GM19452 (cell line): ENCODE measurements at regions not wholly inside any gene's neighbourhood (a gene's known extent, or its start where the extent isn't known, plus 50 kb on each side); places are given as distances from the start of the nearest gene placed in this dataset.
"Not testable (repeated sequence)": the region's sequence is repeated elsewhere in the genome, so short reads cannot be mapped to it uniquely, and the experiment has no call there.

ENCODE experiments used
- ATAC-seq: cut with Tn5 transposase; IDR thresholded peaks from one replicate; pipeline ENCODE4 v1.9.1; 2021; ENCODE audit not compliant: unreplicated experiment

DNA sequence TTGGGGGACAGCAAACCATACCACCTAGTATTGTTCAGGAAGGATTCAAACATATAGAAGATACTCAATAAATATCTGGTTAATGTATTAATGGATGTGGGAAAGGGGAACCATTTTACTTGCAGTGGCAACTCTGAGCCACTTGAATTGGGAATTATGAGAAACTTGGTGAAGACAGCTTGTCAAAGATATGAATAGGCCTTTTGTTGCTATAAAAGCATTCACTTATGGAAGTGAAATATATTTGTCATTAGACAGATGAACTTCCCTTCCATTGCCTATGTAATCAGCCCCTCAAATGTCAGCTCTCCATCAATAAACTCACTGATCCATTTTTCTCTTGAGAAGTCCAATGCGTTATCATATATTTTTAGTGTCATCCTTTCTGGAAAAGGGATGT lies 56.1 kb downstream of the GPR85 start:
- no peak for ATAC-seq

DNA sequence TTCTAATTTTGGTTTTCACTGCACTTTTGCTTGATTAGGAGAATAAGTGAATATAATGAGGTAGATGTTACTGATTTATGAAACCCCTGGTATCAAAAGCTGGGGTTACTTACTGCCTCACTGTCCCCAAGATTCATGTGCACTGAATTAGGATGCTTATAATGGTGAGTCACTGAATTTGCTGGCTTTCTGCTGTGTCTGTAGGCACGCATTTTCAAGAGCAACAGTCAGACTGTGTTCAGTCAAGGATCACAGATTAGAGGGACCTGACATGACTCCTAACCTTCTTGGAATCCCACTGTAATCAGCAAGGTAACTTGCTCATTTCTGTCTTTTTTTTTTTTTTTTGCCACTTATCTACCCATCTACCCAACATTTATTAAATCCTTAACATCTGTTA lies 59.7 kb downstream of the GPR85 start:
- no peak for ATAC-seq

DNA sequence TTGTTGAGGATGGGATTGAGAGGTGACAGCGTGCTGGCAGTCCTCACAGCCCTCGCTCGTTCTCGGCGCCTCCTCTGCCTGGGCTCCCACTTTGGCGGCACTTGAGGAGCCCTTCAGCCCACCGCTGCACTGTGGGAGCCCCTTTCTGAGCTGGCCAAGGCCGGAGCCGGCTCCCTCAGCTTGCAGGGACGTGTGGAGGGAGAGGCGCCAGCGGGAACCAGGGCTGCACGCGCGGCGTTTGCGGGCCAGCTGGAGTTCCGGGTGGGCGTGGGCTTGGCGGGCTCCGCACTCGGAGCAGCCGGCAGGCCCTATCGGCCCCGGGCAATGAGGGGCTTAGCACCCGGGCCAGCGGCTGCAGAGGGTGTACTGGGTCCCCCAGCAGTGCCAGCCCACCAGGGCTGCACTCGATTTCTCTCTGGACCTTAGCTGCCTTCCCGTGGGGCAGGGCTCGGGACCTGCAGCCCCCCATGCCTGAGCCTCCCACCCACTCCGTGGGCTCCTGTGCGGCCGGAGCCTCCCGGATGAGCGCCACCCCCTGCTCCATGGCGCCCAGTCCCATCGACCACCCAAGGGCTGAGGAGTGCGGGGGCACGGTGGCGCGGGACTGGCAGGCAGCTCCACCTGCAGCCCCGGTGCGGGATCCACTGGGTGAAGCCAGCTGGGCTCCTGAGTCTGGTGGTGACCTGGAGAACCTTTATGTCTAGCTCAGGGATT lies 69.3 kb downstream of the GPR85 start:
- ATAC-seq = not testable (repeated sequence)

DNA sequence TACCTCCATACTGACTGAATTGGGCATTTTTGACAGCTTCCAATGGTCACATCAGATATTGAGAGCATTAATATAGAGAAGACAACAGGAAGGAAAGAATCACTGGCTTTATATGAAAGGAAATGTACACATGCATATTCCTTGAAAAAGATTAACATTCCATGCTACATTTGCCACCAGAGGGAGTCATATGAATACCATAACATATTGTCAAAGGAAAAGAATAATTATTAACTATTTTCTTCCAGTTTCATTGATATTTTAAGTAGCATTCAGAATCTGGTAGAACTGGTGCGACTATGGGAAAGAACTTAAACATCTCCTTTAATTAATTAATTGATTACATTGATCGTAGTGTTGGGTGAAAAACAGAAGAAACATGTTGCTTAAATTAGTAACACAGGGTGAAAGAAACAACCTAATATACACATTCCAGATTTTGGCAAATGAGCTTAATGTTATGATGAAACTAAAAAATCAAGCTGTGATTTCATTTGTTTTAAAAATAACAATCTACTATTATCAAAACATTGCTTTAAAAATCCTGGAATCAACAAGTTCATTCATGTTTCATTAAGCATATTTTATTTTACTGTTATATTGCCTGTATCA lies 71.5 kb downstream of the GPR85 start:
- ATAC-seq = no peak

DNA sequence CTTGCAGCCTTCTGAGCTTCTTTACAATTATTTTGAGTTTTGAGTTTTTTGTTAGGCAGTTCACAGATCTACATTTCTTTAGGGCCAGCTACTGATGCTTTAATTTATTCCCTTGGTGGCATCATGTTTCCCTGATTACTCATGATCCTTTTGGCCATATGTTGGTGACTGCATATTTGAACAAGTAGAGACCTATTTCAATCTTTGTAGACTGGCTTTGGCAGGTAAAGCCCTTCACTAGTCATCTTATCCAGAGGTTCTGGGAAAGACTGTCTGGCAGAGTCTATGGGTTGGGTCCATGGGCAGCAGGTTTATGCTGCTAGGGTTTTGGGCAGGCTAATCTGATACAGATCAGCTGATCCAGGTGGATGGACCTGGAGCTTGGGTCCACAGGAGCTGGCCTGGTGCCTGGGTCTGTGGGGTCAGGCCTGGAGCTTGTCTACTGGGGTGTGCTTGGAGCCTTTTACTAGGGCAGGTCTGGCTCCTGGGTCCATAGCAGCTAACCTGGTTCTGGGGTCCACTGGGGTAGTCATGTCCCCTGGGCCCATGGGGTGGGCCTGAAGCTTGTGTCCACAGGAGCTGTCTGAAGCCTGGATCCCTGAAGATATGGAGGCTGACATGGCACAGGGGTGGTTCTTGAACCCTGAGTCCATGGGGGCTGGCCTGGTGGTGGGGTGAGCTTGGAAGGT lies 72.7 kb downstream of the GPR85 start:
- no peak for ATAC-seq

DNA sequence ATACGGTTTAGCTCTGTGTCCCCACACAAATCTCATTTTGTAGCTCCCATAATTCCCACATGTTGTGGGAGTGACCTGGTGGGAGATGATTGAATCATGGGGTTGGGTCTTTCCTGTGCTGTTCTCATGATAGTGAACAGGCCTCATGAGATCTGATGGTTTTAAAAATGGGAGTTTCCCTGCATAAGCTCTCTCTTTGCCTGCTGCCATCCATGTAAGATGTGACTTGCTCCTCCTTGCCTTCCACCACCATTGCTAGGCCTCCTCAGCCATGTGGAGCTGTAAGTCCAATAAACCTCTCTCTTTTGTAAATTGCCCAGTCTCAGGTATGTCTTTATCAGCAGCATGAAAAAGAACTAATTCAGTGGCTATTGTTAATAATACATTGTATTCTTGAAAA lies 73.8 kb downstream of the GPR85 start:
- not testable (repeated sequence) for ATAC-seq

DNA sequence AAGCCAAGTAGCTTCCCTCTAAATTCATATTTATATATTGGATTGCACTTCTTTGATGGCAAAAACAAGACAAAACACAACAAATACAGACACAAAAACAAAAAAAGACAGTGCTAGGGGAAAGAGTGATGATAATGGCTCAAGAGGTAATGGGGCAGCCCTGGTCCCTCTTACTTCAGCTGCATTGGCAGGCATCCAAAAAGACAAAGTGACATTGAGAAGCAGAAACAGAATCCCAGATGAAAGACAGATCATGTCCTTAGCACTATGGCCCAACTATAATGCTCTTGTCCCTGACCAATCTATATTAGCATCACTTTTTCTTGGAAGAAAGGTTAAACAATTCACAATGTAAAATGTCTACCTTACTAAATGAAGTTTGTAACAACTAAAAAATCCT lies 76.2 kb downstream of the GPR85 start:
- ATAC-seq = no peak

DNA sequence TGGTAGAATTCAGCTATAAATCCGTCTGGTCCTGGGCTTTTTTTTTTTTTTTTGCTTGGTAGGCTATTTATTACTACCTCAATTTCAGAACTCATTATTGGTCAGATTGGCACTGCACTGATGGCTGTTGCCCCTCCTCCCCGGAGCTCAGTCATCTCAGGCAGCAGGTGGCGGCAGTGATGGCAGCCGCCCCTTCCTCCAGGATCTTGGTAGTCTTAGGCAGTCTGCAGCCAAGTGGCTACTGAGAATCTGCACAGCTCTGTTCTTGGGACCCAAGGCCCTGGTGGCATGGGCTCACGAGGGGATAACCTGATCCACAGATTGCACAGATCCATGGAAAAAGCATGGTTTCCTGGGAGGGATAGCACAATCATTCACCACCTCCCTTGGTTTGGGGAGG lies 77.9 kb downstream of the GPR85 start:
- no peak for ATAC-seq

DNA sequence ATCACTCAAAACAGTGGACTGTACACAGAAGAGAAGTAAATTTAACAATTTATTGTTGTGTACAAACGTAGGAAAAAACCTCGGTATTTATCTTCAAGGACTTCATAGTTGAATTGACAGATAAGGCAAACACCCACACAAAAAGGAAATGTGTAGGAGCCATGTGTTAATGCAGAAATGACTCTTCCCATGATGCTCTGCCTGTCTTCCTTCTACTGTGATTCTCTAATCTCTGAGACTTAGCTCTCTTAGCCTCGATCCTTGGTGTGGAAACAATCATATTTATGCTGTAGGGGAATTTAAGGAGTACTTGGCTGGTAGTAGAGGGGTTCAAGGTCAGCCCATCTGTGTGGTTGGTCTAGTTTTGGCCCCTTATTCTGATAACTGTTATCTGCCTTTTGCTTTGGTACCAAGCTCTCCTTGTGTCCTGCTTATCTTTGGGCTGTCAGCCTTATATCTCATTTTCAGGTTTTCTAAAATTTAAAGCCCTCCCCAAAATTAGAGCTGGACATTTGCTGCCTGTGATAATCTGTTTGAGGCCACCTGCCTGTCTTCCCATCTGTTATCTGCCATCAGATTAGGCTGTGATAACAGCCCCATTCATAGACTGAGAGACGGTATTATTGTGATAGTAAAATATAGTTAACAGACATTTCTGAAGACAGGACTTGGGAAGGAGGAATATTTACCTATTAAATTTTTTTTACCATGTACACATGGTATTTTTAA lies 81.7 kb downstream of the GPR85 start:
- ATAC-seq = no peak

DNA sequence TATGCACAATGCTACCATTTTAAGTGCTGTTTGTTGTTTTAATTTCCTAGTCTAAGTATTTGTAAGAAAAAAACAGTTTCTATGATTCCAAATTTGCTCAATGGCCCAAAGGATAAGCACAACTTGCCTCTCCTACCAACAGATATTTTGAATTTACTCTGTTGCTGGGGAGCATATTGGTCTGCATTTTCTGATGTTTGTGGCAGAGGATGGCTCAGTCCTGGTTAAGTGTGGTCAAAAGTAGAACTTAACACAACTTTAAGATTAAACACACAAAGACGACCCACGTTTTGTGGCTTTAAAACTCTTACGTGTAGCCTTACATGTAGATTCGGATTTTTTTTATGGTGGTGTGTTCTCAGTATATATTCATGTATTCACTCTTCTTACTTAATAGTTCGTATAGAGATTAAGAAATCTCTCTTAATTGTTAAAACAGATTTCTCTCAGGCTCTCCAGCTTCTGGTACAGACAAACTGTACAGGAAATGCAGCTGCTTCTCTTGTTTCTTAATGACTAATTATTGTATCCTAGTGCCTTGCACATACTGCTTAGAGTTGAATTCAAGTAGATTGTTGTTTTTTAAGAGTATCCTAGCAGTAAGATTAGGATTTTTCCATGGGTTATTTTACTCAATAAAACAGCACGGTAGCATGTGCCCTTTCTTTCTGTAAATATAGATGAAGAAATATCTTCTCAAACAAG lies 86.2 kb downstream of the GPR85 start:
- ATAC-seq = peak; percentile 60

DNA sequence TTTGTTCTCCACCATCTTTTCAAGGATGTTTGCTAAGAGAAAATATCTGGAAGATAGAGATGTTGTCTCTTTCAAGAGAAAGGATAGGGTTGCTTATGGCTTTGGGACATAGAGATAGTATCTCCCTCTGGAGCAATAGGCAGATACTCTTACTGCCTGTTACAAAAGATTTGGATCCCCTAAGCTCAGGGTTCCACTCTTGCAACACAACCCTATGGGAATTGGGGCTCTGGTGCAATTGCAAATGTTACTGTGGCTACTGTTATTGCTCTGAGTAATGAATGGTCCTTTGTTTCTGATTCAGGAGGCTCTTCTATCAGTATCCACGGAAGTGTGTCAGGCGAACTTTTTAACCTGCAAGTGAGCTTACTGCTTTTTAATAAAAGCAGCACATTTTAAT lies 88.8 kb downstream of the GPR85 start:
- no peak for ATAC-seq

DNA sequence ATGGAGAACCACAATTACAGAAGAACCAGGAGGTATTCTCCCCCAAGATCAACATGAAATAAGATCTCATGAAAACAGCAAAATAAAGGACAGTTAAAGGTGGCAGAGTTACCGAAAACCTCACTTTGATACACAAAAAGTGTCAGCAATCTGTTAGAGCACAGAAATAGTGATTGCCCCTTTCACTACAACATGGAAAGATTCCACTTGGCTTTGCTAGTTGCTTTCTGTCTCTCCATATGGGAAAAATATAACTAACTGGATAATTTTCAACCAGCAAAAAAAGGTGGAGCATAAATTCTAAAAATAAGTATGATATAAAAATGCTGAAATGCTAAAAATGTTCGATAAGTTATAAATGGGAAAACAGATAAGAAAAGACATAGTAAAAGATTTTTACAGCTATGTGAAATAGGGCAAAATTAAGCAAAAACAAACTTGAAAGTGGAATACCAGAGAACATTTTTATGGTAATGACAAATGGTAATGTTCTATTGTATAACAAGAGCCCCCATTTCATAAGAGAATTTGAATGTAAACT lies 90.2 kb downstream of the GPR85 start:
- no peak for ATAC-seq

DNA sequence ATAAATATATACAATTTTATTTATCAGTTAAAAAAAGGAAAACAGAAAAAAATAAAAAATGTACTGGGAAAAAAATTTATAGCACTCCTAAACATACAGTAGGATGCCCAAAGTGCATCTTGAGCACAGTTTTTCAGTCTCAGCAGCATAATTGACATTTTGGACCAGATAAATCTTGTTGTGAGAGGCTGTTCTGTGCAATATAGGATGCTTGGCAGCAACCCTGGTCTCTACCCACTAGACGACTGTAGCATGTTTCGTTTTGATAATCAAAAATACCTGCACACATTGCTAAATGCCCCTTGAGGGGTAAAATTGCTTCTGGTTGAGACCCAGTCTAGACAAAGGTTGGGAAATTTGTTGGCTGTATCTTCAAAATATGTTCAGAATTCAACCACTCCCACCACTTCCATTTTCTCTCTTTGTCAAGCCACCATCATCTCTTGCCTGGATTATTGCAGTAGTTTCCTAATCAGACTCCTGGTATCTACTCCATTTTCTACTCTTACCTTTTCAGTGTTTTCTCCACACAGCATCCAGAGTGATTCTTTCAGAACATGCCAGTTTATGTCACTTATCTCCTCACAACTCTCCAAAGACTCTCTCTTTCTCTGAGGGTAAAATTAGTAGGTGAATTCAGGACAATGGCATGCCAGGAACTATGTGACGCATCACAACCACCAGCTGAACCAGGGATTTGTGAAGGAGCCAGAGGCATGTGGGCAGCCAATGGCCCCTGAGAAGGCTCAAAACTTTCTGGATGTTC lies 91.4 kb downstream of the GPR85 start:
- ATAC-seq = no peak

DNA sequence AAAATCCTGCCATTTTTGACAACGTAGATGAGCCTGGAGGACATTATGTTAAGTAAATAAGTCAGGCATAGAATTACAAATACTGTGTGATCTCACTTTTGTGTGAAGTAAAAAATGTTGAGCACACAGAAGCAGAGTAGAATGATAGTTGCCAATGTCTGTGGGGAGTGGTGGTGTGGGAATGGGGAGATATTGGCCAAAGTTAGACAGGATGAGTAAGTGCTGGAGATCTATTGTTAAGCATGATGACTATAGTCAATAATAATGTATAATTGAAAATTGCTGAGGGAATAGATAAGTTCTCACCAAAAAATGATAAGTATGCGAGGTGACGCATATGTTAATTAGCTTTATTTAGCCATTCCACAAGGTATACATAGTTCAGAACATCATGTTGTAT lies 92.0 kb downstream of the GPR85 start:
- no peak for ATAC-seq

DNA sequence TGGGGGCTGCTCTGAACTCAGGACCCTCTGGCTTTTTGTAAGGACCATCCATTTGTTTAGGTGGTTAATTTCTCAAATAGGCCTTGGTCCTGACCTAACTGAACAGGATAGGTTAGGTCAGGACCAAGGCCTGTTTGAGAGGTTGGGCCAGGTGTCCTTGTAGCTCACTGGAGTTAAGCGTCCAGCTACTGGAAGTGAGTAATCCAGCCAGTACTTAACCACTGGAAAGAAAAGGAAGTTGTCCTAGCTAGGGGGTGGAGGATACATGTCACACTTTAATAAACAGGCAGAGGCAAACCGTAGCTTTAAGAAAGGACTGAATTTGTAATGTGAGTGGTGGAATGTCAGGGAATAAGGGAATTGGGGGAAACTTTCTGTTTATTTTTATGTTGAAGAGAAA lies 96.0 kb downstream of the GPR85 start:
- no peak for ATAC-seq

DNA sequence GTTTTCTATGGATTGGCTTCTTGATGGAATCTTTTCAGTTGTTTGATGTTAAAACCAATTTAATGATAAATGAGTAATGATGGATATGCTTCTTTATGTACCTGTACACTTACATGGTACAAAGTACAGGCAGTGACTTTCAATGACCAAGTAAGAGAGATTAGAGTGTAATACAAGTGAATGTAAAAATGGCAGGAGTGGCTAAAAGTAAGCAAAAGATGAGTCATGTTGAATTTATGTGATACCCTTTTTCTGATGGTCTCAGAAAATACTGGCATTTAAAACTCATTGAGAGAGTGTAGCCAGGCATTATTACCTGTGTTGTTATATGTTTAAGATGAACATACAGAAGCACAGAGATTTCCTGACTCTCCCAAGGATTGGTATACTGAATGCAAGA lies 97.1 kb downstream of the GPR85 start:
- no peak for ATAC-seq

DNA sequence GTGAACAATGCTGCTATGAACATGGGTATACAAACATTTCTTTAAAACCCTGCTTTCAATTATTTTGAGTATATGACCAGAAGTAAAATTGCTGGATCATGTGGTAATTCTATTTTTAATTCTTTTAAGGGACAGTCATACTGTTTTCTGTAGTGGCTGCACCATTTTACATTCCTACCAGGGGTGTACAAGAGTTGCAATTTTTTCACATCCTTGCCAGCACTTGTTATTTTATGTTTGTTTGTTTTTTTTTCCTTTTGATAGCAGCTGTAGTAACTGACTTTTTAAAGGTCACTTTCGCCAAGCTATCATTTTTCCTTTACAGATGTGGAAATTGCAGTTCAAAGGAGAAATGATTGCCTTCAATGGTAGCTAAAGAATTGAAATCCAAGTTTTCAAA lies 99.5 kb downstream of the GPR85 start:
- no peak for ATAC-seq

DNA sequence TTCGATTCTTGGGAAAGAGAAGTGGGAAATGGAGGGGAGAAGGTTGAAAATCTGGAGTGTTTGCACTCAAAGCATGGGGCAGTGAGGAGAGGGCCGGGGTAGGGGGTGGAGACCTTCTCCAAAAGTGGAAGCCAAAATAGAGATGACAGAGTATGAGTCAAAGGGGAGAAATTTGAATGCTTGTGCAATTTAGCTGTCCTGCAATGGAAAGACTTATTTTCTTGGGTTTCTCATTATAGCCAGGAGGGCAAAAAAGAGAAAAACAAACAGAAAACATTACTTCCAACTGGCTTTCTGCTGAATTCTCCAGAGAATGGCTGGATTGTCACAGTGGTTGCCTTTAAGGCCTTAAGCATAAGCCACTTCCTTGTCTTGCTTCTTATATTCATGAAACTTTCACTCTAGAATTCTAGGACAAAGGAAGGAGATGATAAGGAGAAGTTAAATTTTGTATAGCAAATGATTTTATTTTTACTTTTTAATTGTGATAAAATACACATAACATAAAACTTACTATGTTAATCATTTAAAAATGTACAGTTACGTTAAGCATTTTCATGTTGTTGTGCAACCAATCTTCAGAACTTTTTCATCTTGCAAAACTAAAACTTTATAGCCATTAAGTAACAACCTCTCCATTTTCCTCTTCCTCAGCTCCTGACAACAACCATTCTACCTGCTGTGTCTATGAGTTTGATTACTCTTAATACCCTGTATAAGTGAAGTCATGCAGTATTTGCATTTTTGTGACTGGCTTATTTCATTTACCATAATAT lies 100.2 kb downstream of the GPR85 start:
- no peak for ATAC-seq

DNA sequence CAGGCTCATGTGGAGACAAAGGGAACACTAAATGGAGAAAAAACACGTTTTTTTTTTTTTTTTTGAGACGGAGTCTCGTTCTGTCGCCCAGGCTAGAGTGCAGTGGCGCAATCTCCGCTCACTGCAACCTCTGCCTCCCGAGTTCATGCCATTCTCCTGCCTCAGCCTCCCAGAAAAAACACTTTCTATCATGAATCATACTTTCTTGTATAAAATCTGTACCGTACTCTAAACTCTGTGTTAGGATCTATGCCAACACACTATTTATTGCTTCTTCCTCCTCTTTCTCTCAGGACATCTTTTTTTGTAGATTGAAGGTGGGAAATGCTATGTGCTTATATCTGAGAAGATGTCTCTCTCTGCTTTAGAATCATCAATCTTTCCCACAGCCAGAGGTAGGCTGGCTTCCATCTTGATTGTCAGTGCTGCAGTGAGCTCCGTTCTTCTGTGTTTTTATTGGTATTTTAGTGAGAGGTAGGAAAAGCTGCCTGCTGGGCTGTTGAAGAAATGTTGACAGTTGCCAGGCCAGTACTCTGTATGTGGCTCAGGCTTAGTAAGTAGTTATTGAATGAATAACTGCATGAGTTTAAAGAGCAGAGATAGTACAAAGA lies 101.1 kb downstream of the GPR85 start:
- no peak for ATAC-seq
